Right cardiac atrium (tissue), 5 donors: ENCODE measurements at regions not wholly inside any gene's neighbourhood (a gene's known extent, or its start where the extent isn't known, plus 50 kb on each side); places are given as distances from the start of the nearest gene placed in this dataset.
A peak's percentile ranks its signal among the peaks of the same experiment; 100 is the strongest.
"Not testable (repeated sequence)": the region's sequence is repeated elsewhere in the genome, so short reads cannot be mapped to it uniquely, and the experiment has no call there.

Experiments used
- ATAC-seq, 2 donors: fragments of 200-7000 bp; cut with Tn5 transposase; one replicate each; pipeline versions ENCODE4 v1.8.0 to v1.9.1; 2020; ENCODE audit warnings: moderate library complexity in 2 of 2, mild to moderate bottlenecking in 1 of 2
- DNase-seq, 3 donors: peaks; one replicate each; pipeline ENCODE4 v3.0.0-alpha.2; 2020
- H3K27ac ChIP-seq: one replicate; pipeline ENCODE4 v1.5.1; 2013; ENCODE audit warnings: mild to moderate bottlenecking, low read length, control low read depth, moderate library complexity
- H3K27me3 ChIP-seq: one replicate; pipeline ENCODE4 v1.6.1; 2013; ENCODE audit not compliant: control insufficient read depth, insufficient read depth
- H3K4me1 ChIP-seq: one replicate; pipeline ENCODE4 v1.6.1; 2013; ENCODE audit warnings: low read length; ENCODE audit not compliant: control insufficient read depth, insufficient read depth
- H3K4me3 ChIP-seq: one replicate; pipeline ENCODE4 v1.5.1; 2013; ENCODE audit warnings: low read length, control low read depth
- H3K9me3 ChIP-seq: one replicate; pipeline ENCODE4 v1.6.1; 2013; ENCODE audit warnings: low read length; ENCODE audit not compliant: control insufficient read depth
- WGBS: extraction: QIAGEN DNeasy Blood & Tissue Kit; methylation state at CpG from one replicate; pipeline ENCODE4 v1.1.7; 2013; 5-methylcytosine and 5-hydroxymethylcytosine counted together
- intact Hi-C, 4 donors: fragments of 100-400 bp; cut with DNase I; formaldehyde crosslinking; loops; one replicate each; pipeline versions ENCODE4 v1.11.0 to v1.14.0; 2022 to 2023
- donor health status: healthy with polysubstance abuse.
- donor health status: DM: no; HTN: yes; CAD: no.
- donor health status: DM: no; HTN: no; CAD: no.
- donor health status: DM: no; HTN: yes; CAD: no; lungs with severe emphysema.
- donor health status: DM: yes; HTN: yes; CAD: no.

DNA sequence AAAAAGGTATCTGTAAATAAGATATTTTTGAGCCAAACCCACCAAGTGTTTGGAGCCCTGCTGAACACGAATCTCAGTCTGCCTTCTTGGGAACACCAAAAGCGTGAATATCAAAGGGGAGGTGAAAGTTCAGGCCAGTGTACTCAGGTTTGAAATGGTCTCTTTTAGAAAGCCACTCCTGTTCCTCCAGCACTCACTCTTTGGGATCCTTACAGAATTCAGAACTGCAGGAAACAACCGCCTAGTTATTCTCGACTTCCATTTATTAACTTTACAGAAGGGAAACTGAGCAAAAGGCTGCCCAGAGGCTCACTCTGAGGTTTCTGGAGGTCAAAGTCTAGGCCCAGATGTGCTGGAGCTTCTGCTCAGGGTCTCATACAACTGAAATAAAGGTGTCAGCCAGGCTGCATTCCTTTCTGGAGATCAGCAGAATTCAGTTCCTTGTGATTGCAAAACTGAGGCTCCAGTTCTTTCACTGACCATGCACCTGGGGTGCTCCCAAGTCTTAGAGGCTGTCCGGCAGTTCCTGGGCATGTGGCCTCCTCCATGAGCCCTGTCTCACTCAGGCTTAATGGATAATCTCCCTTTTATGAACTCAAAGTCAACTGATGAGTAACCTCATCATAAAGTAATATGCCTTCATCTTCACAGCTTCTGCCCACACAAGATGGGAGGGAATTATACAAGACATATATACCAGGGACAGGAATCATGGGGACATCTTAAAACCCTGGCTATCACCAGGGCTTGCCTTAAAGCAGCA is 65.5 kb upstream of the TNFAIP3 start:
- intact Hi-C loops, result no loop called here
- H3K27ac ChIP-seq, result no peak overlapping the region
- H3K4me3 ChIP-seq, result no peak overlapping the region
- no peak for DNase-seq
- no peaks in the 10 kb centered on the region for H3K27me3 ChIP-seq
- 93% methylated on average over 5 of the region's 5 CpGs for WGBS
- peaks cover 4% of the 10 kb centered on the region for H3K4me1 ChIP-seq
- no peaks in the 10 kb centered on the region for H3K9me3 ChIP-seq
- ATAC-seq, result no peak

GRCh38 chr6:137802408-137803182 is 64.5 kb upstream of the TNFAIP3 start:
- Histone ChIP-seq H3K4me3 (no peak overlapping the region), H3K4me1 (peaks cover 4% of the 10 kb centered on the region), H3K27ac (no peak overlapping the region), H3K27me3 (no peaks in the 10 kb centered on the region), H3K9me3 (no peaks in the 10 kb centered on the region)
- 98% methylated on average over 8 of the region's 8 CpGs for WGBS
- no peak for DNase-seq
- intact Hi-C loops, result no loop called here
- no peak for ATAC-seq

DNA sequence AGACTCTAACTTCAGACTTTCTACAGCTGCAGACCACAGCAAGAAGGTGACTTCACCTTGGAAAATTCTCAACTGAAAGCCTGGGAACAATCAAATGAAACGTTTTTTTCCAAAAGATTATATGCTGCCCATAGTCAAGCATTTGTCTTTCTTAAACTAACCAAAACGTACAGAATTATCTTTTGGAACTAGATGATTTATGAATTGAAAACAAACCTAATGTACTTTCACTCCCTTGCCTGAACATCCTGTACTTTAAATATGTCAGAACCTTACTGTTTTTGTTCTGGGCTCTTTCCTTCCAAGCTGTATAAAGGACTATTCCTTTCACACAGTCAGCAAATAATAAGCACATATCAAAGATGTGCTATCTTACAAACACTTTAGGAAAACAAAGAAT is 62.4 kb upstream of the TNFAIP3 start:
- intact Hi-C loops, result no loop called here
- Histone ChIP-seq H3K27me3 (no peaks in the 10 kb centered on the region), H3K4me1 (peaks cover 4% of the 10 kb centered on the region), H3K9me3 (no peaks in the 10 kb centered on the region), H3K27ac (no peak overlapping the region), H3K4me3 (no peak overlapping the region)
- 21% methylated on average over 2 of the region's 2 CpGs for WGBS
- DNase-seq (no peak), ATAC-seq (peak; percentile 10 to 41)

DNA sequence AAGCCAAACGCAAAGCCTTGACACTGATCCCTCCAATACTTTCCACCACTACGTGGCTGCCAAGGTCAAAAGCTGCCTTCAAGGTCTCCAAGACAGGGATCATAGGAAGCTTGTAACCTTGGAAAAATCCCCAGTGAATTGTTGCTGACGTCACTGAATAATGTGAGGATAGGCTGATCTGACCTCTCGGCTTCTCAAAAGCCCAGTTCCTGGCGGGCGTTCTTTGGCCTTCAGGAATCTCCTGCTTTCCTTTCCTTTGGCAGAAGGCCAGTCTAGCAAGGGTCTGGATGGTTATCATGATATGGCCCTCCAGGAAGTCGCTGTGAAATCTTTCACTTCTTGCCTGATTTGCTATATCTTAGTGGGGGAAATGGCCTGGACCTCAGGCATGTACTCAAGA is 61.4 kb upstream of the TNFAIP3 start:
- 48% methylated on average over 7 of the region's 7 CpGs for WGBS
- Histone ChIP-seq H3K4me3 (no peak overlapping the region), H3K4me1 (peaks cover 4% of the 10 kb centered on the region), H3K9me3 (no peaks in the 10 kb centered on the region), H3K27ac (no peak overlapping the region), H3K27me3 (no peaks in the 10 kb centered on the region)
- DNase-seq (peak; percentile 38 to 80 (median 54)), ATAC-seq (peak; percentile 73 to 90)
- intact Hi-C loops, result no loop called here

DNA sequence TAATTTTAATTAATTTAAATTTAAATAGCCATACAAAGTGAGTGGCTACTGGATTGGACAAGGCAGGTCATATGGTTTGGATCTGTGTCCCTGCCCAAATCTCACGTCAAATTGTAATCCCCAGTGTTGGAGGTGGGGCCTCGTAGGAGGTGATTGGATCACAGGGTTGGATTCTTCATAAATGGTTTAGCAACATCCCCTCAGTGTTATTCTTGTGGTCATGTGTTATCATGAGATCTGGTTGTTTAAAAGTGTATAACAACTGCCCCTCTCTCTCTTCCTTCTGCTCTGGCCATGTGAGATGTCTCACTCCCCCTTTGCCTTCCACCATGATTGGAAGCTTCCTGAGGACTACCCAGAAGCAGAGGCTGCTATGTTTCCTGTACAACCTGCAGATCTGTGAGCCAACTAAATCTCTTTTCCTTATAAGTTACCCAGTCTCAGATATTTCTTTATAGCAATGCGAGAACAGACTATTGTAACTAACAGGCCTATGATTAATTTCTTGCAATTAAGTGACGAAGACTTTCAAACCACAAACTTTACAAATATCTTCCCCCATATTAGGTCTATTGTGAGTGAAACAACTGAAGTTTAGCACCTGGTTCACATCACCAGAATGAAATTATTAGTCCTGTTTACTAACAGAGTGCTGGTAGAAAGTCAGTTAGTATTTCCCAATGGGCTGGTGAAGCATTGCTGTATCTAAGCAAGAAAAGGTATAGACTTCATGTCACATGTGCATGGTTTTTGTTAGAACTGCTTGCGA is 60.0 kb upstream of the TNFAIP3 start:
- no peak for DNase-seq
- intact Hi-C loops, result no loop called here
- Histone ChIP-seq H3K4me3 (no peak overlapping the region), H3K9me3 (no peaks in the 10 kb centered on the region), H3K4me1 (peaks cover 5% of the 10 kb centered on the region), H3K27ac (no peak overlapping the region), H3K27me3 (no peaks in the 10 kb centered on the region)
- ATAC-seq, result no peak
- WGBS, result 99% methylated on average over 5 of the region's 5 CpGs

DNA sequence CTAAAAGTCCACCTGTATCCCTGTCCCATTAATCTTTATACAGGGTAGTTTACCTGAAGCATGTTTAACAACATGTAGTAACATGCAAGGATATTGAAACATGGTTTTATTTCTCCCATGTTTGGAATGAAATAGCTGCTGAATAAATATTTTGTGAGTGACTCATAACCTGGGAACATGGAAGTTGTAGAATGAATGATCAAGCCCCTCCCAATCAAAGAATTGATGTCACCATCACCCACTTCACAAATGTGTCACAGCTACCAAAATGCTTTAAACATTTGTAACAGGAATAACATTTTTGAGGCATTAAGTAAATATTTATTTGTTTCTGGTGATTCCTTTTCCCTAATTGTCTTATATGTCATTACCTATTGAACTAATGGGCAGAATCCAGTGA is 58.9 kb upstream of the TNFAIP3 start:
- intact Hi-C loops, result no loop called here
- no peak overlapping the region for H3K27ac ChIP-seq
- ATAC-seq (no peak), DNase-seq (no peak)
- H3K9me3 ChIP-seq, result no peaks in the 10 kb centered on the region
- H3K4me1 ChIP-seq, result peaks cover 5% of the 10 kb centered on the region
- H3K27me3 ChIP-seq, result no peaks in the 10 kb centered on the region
- no peak overlapping the region for H3K4me3 ChIP-seq

GRCh38 chr6:137808836-137809315 is 58.2 kb upstream of the TNFAIP3 start:
- DNase-seq (no peak), ATAC-seq (peak in 1 of 2 donors; percentile 9)
- intact Hi-C loops, result no loop called here
- Histone ChIP-seq H3K27me3 (no peaks in the 10 kb centered on the region), H3K4me3 (no peak overlapping the region), H3K27ac (no peak overlapping the region), H3K4me1 (peaks cover 5% of the 10 kb centered on the region), H3K9me3 (no peaks in the 10 kb centered on the region)
- WGBS, result 84% methylated on average over 7 of the region's 7 CpGs

DNA sequence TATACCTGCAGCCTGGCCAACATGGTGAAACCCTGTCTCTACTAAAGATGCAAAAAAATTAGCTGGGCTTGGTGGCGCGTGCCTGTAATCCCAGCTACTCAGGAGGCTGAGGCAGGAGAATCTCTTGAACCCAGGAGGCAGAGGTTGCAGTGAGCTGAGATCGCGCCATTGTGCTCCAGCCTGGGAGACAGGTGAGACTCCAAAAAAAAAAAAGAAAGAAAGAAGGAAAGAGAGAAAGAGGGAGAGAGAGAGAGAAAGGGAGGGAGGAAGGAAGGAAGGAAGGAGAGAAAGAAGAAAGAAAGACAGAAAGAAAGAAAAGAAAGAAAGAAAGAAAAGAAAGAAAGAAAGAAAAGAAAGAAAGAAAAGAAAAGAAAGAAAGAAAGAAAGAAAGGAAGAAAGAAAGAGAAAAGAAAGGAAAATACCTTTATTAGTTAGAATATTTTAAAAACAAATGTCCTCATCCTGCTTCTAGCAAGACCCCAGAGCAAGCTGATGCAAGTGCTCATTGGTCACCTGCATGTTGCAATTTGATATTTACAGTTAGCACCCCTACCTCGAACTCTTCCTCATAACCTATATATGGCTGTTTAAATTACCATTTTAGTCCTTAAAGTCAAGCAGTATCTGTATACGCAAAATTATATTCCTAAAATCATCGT is 57.0 kb upstream of the TNFAIP3 start:
- H3K4me3 ChIP-seq, intact Hi-C loops, H3K4me1 ChIP-seq, H3K27me3 ChIP-seq, DNase-seq, ATAC-seq, H3K9me3 ChIP-seq, H3K27ac ChIP-seq: not testable (repeated sequence)
- WGBS, result 88% methylated on average over 7 of the region's 7 CpGs

GRCh38 chr6:137810554-137811120 is 56.4 kb upstream of the TNFAIP3 start:
- ATAC-seq, result no peak
- H3K4me1 ChIP-seq, result peaks cover 3% of the 10 kb centered on the region
- H3K27ac ChIP-seq, result no peak overlapping the region
- no peaks in the 10 kb centered on the region for H3K27me3 ChIP-seq
- H3K9me3 ChIP-seq, result no peaks in the 10 kb centered on the region
- no peak overlapping the region for H3K4me3 ChIP-seq
- DNase-seq, result no peak
- intact Hi-C loops, result no loop called here
- WGBS, result 97% methylated on average over 4 of the region's 4 CpGs

DNA sequence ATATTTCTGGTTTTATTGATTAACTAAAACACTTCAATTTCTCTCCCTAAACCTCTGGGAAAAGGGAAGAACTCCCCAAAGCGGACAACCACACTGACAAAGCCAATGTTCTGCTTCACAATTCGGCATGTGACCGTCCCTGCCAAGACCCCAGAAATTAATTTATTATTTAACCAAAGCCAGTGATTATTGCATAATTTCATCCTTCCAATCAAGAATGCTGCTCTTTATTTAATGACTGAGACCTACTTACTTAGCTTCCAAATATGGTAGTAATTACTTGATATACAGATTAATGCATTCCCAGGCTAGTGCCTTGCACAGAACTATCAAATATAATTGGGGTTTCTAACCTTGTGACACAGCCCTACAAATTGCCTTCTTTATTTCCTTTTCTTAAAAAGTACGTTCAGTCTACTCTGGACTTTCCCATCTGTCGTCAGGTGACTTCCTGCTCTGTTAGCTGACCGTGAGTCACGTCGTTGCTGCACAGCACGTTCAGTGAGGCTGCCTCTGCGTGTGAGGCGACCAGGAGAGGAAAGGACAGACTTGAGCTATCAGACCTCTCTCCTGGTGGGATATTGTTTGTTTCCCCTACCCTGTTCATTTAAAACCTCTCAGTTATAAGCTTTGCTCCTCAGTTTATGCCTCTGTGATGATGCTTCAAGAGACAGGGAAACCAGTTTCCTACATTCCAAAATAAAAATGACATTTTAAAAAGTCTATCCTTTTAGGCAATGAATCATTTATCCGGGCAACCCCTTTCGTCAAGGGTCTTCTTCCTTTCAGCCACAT is 55.7 kb upstream of the TNFAIP3 start:
- intact Hi-C loops, result no loop called here
- H3K4me1 ChIP-seq, result peaks cover 1% of the 10 kb centered on the region
- ATAC-seq, result peak; percentile 80 to 92
- WGBS, result 47% methylated on average over 13 of the region's 13 CpGs
- no peaks in the 10 kb centered on the region for H3K9me3 ChIP-seq
- H3K4me3 ChIP-seq, result no peak overlapping the region
- no peaks in the 10 kb centered on the region for H3K27me3 ChIP-seq
- H3K27ac ChIP-seq, result no peak overlapping the region
- DNase-seq, result peak; percentile 61 to 73 (median 61)
